ENCODE measurements at regions not wholly inside any gene's neighbourhood (a gene's known extent, or its start where the extent isn't known, plus 50 kb on each side); places are given as distances from the start of the nearest gene placed in this dataset.

GRCh38 chr16:72530434-72530833 lies 358.5 kb upstream of the PMFBP1 start:
- TF ChIP-seq ZNF548 (tag by site-specific recombination; IDR thresholded peaks at IDR 0.05) (no peak), ZNF121 (tag by site-specific recombination; IDR thresholded peaks at IDR 0.05) (no peak), KLF16 (tag by site-specific recombination; IDR thresholded peaks at IDR 0.05) (no peak), ZNF488 (tag by site-specific recombination; IDR thresholded peaks at IDR 0.05) (no peak), EGR2 (tag by site-specific recombination; IDR thresholded peaks at IDR 0.05; ENCODE audit: low read depth) (no peak)
- TF ChIP-seq, protein P1, sequence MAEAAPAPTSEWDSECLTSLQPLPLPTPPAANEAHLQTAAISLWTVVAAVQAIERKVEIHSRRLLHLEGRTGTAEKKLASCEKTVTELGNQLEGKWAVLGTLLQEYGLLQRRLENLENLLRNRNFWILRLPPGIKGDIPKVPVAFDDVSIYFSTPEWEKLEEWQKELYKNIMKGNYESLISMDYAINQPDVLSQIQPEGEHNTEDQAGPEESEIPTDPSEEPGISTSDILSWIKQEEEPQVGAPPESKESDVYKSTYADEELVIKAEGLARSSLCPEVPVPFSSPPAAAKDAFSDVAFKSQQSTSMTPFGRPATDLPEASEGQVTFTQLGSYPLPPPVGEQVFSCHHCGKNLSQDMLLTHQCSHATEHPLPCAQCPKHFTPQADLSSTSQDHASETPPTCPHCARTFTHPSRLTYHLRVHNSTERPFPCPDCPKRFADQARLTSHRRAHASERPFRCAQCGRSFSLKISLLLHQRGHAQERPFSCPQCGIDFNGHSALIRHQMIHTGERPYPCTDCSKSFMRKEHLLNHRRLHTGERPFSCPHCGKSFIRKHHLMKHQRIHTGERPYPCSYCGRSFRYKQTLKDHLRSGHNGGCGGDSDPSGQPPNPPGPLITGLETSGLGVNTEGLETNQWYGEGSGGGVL (tag by site-specific recombination; IDR thresholded peaks at IDR 0.05) = no peak
- Histone ChIP-seq H3K9me3 (ENCODE audit: control insufficient read depth, insufficient read depth, low read depth, low read length) (no peaks in the 10 kb centered on the region), H3K4me3 (ENCODE audit: low read depth, low read length) (no peak overlapping the region), H3K27ac (ENCODE audit: extremely low read depth, low read depth, low read length) (no peak overlapping the region), H3K4me1 (ENCODE audit: control insufficient read depth, insufficient read depth, low read length) (no peaks in the 10 kb centered on the region), H3K36me3 (ENCODE audit: control insufficient read depth in 2 of 2, insufficient read depth in 1 of 2, low read length in 2 of 2) (no peaks in the 10 kb centered on the region)
- POLR2A ChIA-PET = no interaction called here
- CTCF ChIA-PET = no interaction called here

- peaks cover 0 to 6% of the 10 kb centered on the region in 2 experiments; a peak in 1 of 3 replicates for H3K36me3 ChIP-seq (ENCODE audit: control insufficient read depth in 2 of 2, insufficient read depth in 1 of 2, low read length in 2 of 2)
- ChIA-PET POLR2A (no interaction called here), CTCF (no interaction called here)
- no peaks in the 10 kb centered on the region for H3K9me3 ChIP-seq (ENCODE audit: control insufficient read depth, insufficient read depth, low read depth, low read length)
- no peaks in the 10 kb centered on the region for H3K4me1 ChIP-seq (ENCODE audit: control insufficient read depth, insufficient read depth, low read length)
- no peak overlapping the region for H3K27ac ChIP-seq (ENCODE audit: extremely low read depth, low read depth, low read length)
- TF ChIP-seq ZNF121 (tag by site-specific recombination; IDR thresholded peaks at IDR 0.05) (no peak), ZFP37 (tag by site-specific recombination; IDR thresholded peaks at IDR 0.05) (no peak), ZNF747 (tag by site-specific recombination; IDR thresholded peaks at IDR 0.05) (no peak), ZNF791 (tag by site-specific recombination; IDR thresholded peaks at IDR 0.05) (no peak), MEIS1 (CRISPR knock-in tag; IDR thresholded peaks at IDR 0.05; ENCODE audit: borderline replicate concordance) (no peak), ZNF24 (tag by site-specific recombination; IDR thresholded peaks at IDR 0.05) (no peak), ZNF132 (tag by site-specific recombination; IDR thresholded peaks at IDR 0.05; ENCODE audit: borderline replicate concordance) (no peak), EGR2 (tag by site-specific recombination; IDR thresholded peaks at IDR 0.05; ENCODE audit: low read depth) (no peak), ZBTB48 (tag by site-specific recombination; IDR thresholded peaks at IDR 0.05) (no peak), ZNF571 (tag by site-specific recombination; IDR thresholded peaks at IDR 0.05) (no peak), ZNF184 (tag by site-specific recombination; IDR thresholded peaks at IDR 0.05) (no peak), ZNF114 (tag by site-specific recombination; IDR thresholded peaks at IDR 0.05) (no peak), ZNF660 (tag by site-specific recombination; IDR thresholded peaks at IDR 0.05) (no peak), SETDB1 (IDR thresholded peaks at IDR 0.05; ENCODE audit: insufficient read length, low read length) (no peak), MZF1 (tag by site-specific recombination; IDR thresholded peaks at IDR 0.05; ENCODE audit: borderline replicate concordance) (no peak), ZNF843 (tag by site-specific recombination; IDR thresholded peaks at IDR 0.05) (no peak), ZIC2 (tag by site-specific recombination; IDR thresholded peaks at IDR 0.05) (no peak)
- TF ChIP-seq, protein P2, sequence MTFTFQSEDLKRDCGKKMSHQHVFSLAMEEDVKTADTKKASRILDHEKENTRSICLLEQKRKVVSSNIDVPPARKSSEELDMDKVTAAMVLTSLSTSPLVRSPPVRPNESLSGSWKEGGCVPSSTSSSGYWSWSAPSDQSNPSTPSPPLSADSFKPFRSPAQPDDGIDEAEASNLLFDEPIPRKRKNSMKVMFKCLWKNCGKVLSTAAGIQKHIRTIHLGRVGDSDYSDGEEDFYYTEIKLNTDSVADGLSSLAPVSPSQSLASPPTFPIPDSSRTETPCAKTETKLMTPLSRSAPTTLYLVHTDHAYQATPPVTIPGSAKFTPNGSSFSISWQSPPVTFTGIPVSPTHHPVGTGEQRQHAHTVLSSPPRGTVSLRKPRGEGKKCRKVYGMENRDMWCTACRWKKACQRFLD (tag by site-specific recombination; IDR thresholded peaks at IDR 0.05) = no peak
- TF ChIP-seq, protein P3, sequence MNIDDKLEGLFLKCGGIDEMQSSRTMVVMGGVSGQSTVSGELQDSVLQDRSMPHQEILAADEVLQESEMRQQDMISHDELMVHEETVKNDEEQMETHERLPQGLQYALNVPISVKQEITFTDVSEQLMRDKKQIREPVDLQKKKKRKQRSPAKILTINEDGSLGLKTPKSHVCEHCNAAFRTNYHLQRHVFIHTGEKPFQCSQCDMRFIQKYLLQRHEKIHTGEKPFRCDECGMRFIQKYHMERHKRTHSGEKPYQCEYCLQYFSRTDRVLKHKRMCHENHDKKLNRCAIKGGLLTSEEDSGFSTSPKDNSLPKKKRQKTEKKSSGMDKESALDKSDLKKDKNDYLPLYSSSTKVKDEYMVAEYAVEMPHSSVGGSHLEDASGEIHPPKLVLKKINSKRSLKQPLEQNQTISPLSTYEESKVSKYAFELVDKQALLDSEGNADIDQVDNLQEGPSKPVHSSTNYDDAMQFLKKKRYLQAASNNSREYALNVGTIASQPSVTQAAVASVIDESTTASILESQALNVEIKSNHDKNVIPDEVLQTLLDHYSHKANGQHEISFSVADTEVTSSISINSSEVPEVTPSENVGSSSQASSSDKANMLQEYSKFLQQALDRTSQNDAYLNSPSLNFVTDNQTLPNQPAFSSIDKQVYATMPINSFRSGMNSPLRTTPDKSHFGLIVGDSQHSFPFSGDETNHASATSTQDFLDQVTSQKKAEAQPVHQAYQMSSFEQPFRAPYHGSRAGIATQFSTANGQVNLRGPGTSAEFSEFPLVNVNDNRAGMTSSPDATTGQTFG (tag by site-specific recombination; IDR thresholded peaks at IDR 0.05; ENCODE audit: borderline replicate concordance) = no peak
- TF ChIP-seq, protein P4, sequence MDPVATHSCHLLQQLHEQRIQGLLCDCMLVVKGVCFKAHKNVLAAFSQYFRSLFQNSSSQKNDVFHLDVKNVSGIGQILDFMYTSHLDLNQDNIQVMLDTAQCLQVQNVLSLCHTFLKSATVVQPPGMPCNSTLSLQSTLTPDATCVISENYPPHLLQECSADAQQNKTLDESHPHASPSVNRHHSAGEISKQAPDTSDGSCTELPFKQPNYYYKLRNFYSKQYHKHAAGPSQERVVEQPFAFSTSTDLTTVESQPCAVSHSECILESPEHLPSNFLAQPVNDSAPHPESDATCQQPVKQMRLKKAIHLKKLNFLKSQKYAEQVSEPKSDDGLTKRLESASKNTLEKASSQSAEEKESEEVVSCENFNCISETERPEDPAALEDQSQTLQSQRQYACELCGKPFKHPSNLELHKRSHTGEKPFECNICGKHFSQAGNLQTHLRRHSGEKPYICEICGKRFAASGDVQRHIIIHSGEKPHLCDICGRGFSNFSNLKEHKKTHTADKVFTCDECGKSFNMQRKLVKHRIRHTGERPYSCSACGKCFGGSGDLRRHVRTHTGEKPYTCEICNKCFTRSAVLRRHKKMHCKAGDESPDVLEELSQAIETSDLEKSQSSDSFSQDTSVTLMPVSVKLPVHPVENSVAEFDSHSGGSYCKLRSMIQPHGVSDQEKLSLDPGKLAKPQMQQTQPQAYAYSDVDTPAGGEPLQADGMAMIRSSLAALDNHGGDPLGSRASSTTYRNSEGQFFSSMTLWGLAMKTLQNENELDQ (tag by site-specific recombination; IDR thresholded peaks at IDR 0.05; ENCODE audit: low read depth) = no peak
- no peak overlapping the region for H3K4me3 ChIP-seq (ENCODE audit: low read depth, low read length)
Measured at GRCh38 chr16:72523087-72523486, 351.1 kb upstream of the PMFBP1 start.
